Neural crest cell (in vitro differentiated cells): ENCODE measurements at regions not wholly inside any gene's neighbourhood (a gene's known extent, or its start where the extent isn't known, plus 50 kb on each side); places are given as distances from the start of the nearest gene placed in this dataset.

Experiments used
- DNase-seq: peaks from one replicate; pipeline ENCODE4 v3.0.0; 2021; ENCODE audit warnings: low read depth, mixed read lengths, low spot score
- H3K27ac Mint-ChIP-seq: one replicate; pipeline ENCODE4 v1.8.0; 2021; ENCODE audit warnings: mild to moderate bottlenecking, mixed read lengths; ENCODE audit not compliant: unreplicated experiment
- H3K27me3 Mint-ChIP-seq: 2 replicates; pipeline ENCODE4 v1.8.0; 2021; ENCODE audit warnings: low read depth, mild to moderate bottlenecking, mixed read lengths
- H3K36me3 Mint-ChIP-seq: 2 replicates; pipeline ENCODE4 v1.8.0; 2021; ENCODE audit warnings: low read depth, mild to moderate bottlenecking, mixed read lengths
- H3K4me1 Mint-ChIP-seq: 2 replicates; pipeline ENCODE4 v1.8.0; 2021; ENCODE audit warnings: mixed read lengths
- H3K4me3 Mint-ChIP-seq: one replicate; pipeline ENCODE4 v1.8.0; 2021; ENCODE audit warnings: mild to moderate bottlenecking, mixed read lengths
- H3K9me3 Mint-ChIP-seq: 2 replicates; pipeline ENCODE4 v1.8.0; 2021; ENCODE audit warnings: mixed read lengths
- CTCF ChIP-seq: fragments of 200-600 bp; sonication (generic); conservative IDR thresholded peaks from 2 replicates; pipeline ENCODE4 v1.5.0; 2021; ENCODE audit warnings: antibody characterized with exemption, mild to moderate bottlenecking

- TF ChIP-seq CTCF: peak; percentile 47
- DNase-seq: no peak
- Mint-ChIP-seq H3K4me1 (no peaks in the 10 kb centered on the region), H3K4me3 (no peak overlapping the region), H3K27ac (no peak overlapping the region), H3K27me3 (no peaks in the 10 kb centered on the region), H3K9me3 (peaks cover 9% of the 10 kb centered on the region), H3K36me3 (no peaks in the 10 kb centered on the region)
Measured at GRCh38 chr21:25350056-25350455, 257.2 kb downstream of the MRPL39 start.

DNA sequence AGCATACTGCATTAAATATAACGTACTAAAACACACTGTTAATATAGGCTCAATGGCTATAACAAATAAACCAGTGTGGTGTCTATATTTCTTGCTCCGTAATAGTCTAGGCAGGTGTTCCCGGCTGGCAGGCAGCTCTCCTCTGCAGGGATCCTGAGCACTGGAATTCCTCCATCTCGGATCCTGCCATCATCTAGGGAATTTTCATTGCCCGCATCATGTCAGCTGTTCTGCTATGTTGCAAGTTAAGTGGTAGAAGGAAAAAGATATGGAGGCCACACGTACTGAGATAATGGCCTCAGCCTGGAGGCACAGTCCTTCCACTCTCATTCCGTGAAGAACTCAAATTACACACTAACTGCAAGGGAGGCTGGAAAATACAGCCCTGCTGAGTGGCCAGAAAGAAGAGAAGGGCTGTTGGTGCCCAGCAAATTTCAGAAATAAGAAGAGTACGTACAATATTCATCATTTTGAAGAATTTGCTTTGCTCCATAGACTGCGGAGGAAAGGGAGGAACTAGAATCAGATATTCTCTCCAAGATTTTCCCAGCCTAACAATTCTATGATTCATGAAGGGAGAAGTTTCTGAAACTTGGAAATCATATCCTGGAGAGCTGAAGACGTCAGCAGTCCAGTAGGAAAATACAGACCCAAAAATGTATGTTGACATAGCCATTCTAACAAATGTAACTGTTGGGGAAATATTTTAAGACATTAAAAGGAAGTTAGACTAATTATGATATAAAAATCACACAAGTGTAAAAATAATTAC lies 263.3 kb downstream of the MRPL39 start:
- no peak overlapping the region for H3K27ac Mint-ChIP-seq
- H3K36me3 Mint-ChIP-seq: no peaks in the 10 kb centered on the region
- H3K9me3 Mint-ChIP-seq: peaks cover 5% of the 10 kb centered on the region
- H3K4me3 Mint-ChIP-seq: no peak overlapping the region
- H3K4me1 Mint-ChIP-seq: no peaks in the 10 kb centered on the region
- DNase-seq: no peak
- peaks cover 4% of the 10 kb centered on the region for H3K27me3 Mint-ChIP-seq
- TF ChIP-seq CTCF: no peak

DNA sequence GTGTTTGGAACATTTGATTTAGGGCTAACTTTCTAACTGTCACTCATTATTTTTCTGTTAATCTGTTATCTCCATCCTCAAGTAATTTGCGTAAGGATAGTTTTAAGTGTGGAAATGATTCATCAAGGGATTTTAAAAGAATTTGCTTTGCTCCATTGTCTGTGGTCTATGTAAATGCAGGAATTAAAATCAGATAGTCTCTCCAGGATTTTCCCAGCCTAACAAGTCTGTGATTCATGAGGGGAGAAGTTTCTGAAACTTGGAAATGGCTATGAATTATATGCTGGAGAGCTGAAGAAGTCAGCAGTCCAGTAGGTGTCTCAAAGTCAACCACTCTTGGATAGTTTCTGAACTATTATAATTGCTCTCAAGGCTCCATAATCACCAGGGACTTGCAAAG lies 264.5 kb downstream of the MRPL39 start:
- Mint-ChIP-seq H3K36me3 (no peaks in the 10 kb centered on the region), H3K4me1 (no peaks in the 10 kb centered on the region)

GRCh38 chr21:25341981-25342380 lies 265.3 kb downstream of the MRPL39 start:
- no peak overlapping the region for H3K4me3 Mint-ChIP-seq
- H3K27ac Mint-ChIP-seq: no peak overlapping the region
- H3K36me3 Mint-ChIP-seq: no peaks in the 10 kb centered on the region
- H3K27me3 Mint-ChIP-seq: peaks cover 4% of the 10 kb centered on the region
- no peaks in the 10 kb centered on the region for H3K4me1 Mint-ChIP-seq
- peaks cover 3% of the 10 kb centered on the region for H3K9me3 Mint-ChIP-seq
- no peak for TF ChIP-seq CTCF
- DNase-seq: no peak

More for the DNA sequence above, 264.5 kb downstream of the MRPL39 start:
- no peak overlapping the region for H3K4me3 Mint-ChIP-seq
- DNase-seq: no peak
- H3K27ac Mint-ChIP-seq: no peak overlapping the region
- H3K27me3 Mint-ChIP-seq: peaks cover 4% of the 10 kb centered on the region
- peaks cover 3% of the 10 kb centered on the region for H3K9me3 Mint-ChIP-seq
- no peak for TF ChIP-seq CTCF

GRCh38 chr21:25338415-25338814 lies 268.9 kb downstream of the MRPL39 start:
- TF ChIP-seq CTCF: no peak
- no peak for DNase-seq
- H3K27me3 Mint-ChIP-seq: no peaks in the 10 kb centered on the region
- H3K27ac Mint-ChIP-seq: no peak overlapping the region
- H3K36me3 Mint-ChIP-seq: no peaks in the 10 kb centered on the region
- no peaks in the 10 kb centered on the region for H3K4me1 Mint-ChIP-seq
- no peaks in the 10 kb centered on the region for H3K9me3 Mint-ChIP-seq
- H3K4me3 Mint-ChIP-seq: no peak overlapping the region
